Trophoblast cell (in vitro differentiated cells and primary cell): ENCODE measurements at regions not wholly inside any gene's neighbourhood (a gene's known extent, or its start where the extent isn't known, plus 50 kb on each side); places are given as distances from the start of the nearest gene placed in this dataset.
"Not testable (repeated sequence)": the region's sequence is repeated elsewhere in the genome, so short reads cannot be mapped to it uniquely, and the experiment has no call there.

Source experiments
- DNase-seq, 2 donors: peaks; one replicate each; pipeline ENCODE4 v3.0.0-alpha.2; 2016
- H2AFZ ChIP-seq: 2 replicates; pipeline ENCODE4 v1.6.1; 2013; ENCODE audit warnings: low read length, moderate library complexity, mild to moderate bottlenecking; ENCODE audit not compliant: insufficient read depth, poor library complexity
- H2AK5ac ChIP-seq: 2 replicates; pipeline ENCODE4 v1.6.1; 2013; ENCODE audit warnings: mild to moderate bottlenecking, low read length
- H2BK120ac ChIP-seq: 2 replicates; pipeline ENCODE4 v1.6.1; 2013; ENCODE audit warnings: low read length, mild to moderate bottlenecking, moderate library complexity; ENCODE audit not compliant: insufficient read depth, poor library complexity
- H2BK12ac ChIP-seq: 2 replicates; pipeline ENCODE4 v1.6.1; 2013; ENCODE audit warnings: mild to moderate bottlenecking, low read length, moderate library complexity
- H2BK5ac ChIP-seq: 2 replicates; pipeline ENCODE4 v1.6.1; 2013; ENCODE audit warnings: low read length, low read depth, moderate library complexity, mild to moderate bottlenecking; ENCODE audit not compliant: poor library complexity
- H3K14ac ChIP-seq: 2 replicates; pipeline ENCODE4 v1.6.1; 2013; ENCODE audit warnings: mild to moderate bottlenecking, low read length
- H3K18ac ChIP-seq: 2 replicates; pipeline ENCODE4 v1.6.1; 2013; ENCODE audit warnings: mild to moderate bottlenecking, low read length
- H3K23ac ChIP-seq: 2 replicates; pipeline ENCODE4 v1.6.1; 2013; ENCODE audit warnings: low read length
- H3K27ac ChIP-seq: 2 replicates; pipeline ENCODE4 v1.5.1; 2013; ENCODE audit warnings: low read depth, mild to moderate bottlenecking, inconsistent platforms, low read length, moderate library complexity
- H3K27me3 ChIP-seq: 2 replicates; pipeline ENCODE4 v1.6.1; 2013; ENCODE audit warnings: inconsistent platforms, mild to moderate bottlenecking, low read length, moderate library complexity; ENCODE audit not compliant: insufficient read depth
- H3K36me3 ChIP-seq, 2 experiments: 1 replicate in 1 of 2; 2 replicates in 1 of 2; pipeline ENCODE4 v1.6.1; 2013; ENCODE audit warnings: low read length in 2 of 2, mild to moderate bottlenecking in 2 of 2, moderate library complexity in 1 of 2; ENCODE audit not compliant: insufficient read depth in 2 of 2, control insufficient read depth in 1 of 2
- H3K4ac ChIP-seq: 2 replicates; pipeline ENCODE4 v1.6.1; 2013; ENCODE audit warnings: low read depth, mild to moderate bottlenecking, low read length, moderate library complexity
- H3K4me1 ChIP-seq, 2 experiments: 1 replicate in 1 of 2; 2 replicates in 1 of 2; pipeline ENCODE4 v1.6.1; 2013; ENCODE audit warnings: low read length in 2 of 2, mild to moderate bottlenecking in 2 of 2, moderate library complexity in 1 of 2; ENCODE audit not compliant: insufficient read depth in 2 of 2, control insufficient read depth in 1 of 2
- H3K4me2 ChIP-seq: 2 replicates; pipeline ENCODE4 v1.6.1; 2013; ENCODE audit warnings: inconsistent platforms, mild to moderate bottlenecking, low read length, moderate library complexity
- H3K4me3 ChIP-seq: 2 replicates; pipeline ENCODE4 v1.5.1; 2013; ENCODE audit warnings: mild to moderate bottlenecking, low read depth, low read length, inconsistent platforms
- H3K79me1 ChIP-seq: one replicate; pipeline ENCODE4 v1.6.1; 2013; ENCODE audit warnings: low read length
- H3K79me2 ChIP-seq: 2 replicates; pipeline ENCODE4 v1.6.1; 2013; ENCODE audit warnings: low read length, mild to moderate bottlenecking; ENCODE audit not compliant: control insufficient read depth, insufficient read depth, poor library complexity
- H3K9ac ChIP-seq: 2 replicates; pipeline ENCODE4 v1.6.1; 2013; ENCODE audit warnings: mild to moderate bottlenecking, low read length
- H3K9me3 ChIP-seq: 2 replicates; pipeline ENCODE4 v1.6.1; 2013; ENCODE audit warnings: low read depth, mild to moderate bottlenecking, control low read depth, inconsistent platforms, low read length; ENCODE audit not compliant: insufficient read depth
- H4K12ac ChIP-seq: 2 replicates; pipeline ENCODE4 v1.6.1; 2013; ENCODE audit warnings: low read depth, mild to moderate bottlenecking, low read length, moderate library complexity
- H4K8ac ChIP-seq: 2 replicates; pipeline ENCODE4 v1.6.1; 2013; ENCODE audit warnings: low read depth, mild to moderate bottlenecking, low read length, moderate library complexity
- H4K91ac ChIP-seq: one replicate; pipeline ENCODE4 v1.6.1; 2013; ENCODE audit warnings: low read depth, mild to moderate bottlenecking, low read length, moderate library complexity
- WGBS: extraction: QIAGEN DNeasy Blood & Tissue Kit; methylation state at CpG from one replicate; pipeline ENCODE4 v1.1.7; 2013; ENCODE audit warnings: missing lambda C conversion rate; ENCODE audit not compliant: insufficient read length, insufficient coverage; ENCODE audit errors: extremely low coverage; 5-methylcytosine and 5-hydroxymethylcytosine counted together

GRCh38 chr3:164342206-164342605 lies 736.1 kb downstream of the SI start:
- not testable (repeated sequence) for H4K91ac ChIP-seq, H3K27me3 ChIP-seq, H3K79me2 ChIP-seq, H3K36me3 ChIP-seq, H2BK120ac ChIP-seq, H3K4me1 ChIP-seq, H3K4me3 ChIP-seq, DNase-seq, H2AFZ ChIP-seq, H2BK5ac ChIP-seq, H3K9ac ChIP-seq, H3K4me2 ChIP-seq, H3K14ac ChIP-seq, H3K23ac ChIP-seq, H3K27ac ChIP-seq, H2BK12ac ChIP-seq, H4K8ac ChIP-seq, H3K18ac ChIP-seq, H3K9me3 ChIP-seq, H3K4ac ChIP-seq, H4K12ac ChIP-seq, H3K79me1 ChIP-seq, H2AK5ac ChIP-seq
- no CpG with 5 or more reads among the region's 5 CpGs for whole genome bisulfite sequencing

- no peak overlapping the region for H3K27ac ChIP-seq
- H3K79me1 ChIP-seq, result no peaks in the 10 kb centered on the region
- H3K4ac ChIP-seq, result no peak overlapping the region
- no peak overlapping the region for H3K18ac ChIP-seq
- no peak overlapping the region for H4K12ac ChIP-seq
- no peak overlapping the region for H3K14ac ChIP-seq
- H4K91ac ChIP-seq, result no peak overlapping the region
- no peak overlapping the region for H3K4me3 ChIP-seq
- H2BK120ac ChIP-seq, result peak overlapping the region; percentile 11
- H3K79me2 ChIP-seq, result no peaks in the 10 kb centered on the region
- H4K8ac ChIP-seq, result no peak overlapping the region
- H3K4me2 ChIP-seq, result no peak overlapping the region
- no peak overlapping the region for H2BK12ac ChIP-seq
- no peak overlapping the region for H2AFZ ChIP-seq
- H2AK5ac ChIP-seq, result no peak overlapping the region
- no peaks in the 10 kb centered on the region for H3K4me1 ChIP-seq
- H3K36me3 ChIP-seq, result no peaks in the 10 kb centered on the region
- no CpG with 5 or more reads among the region's 20 CpGs for WGBS
- no peak for DNase-seq
- no peaks in the 10 kb centered on the region for H3K27me3 ChIP-seq
- H3K23ac ChIP-seq, result no peak overlapping the region
- H3K9me3 ChIP-seq, result no peaks in the 10 kb centered on the region
- H3K9ac ChIP-seq, result no peak overlapping the region
- no peak overlapping the region for H2BK5ac ChIP-seq
Measured at GRCh38 chr3:164341086-164341485, 737.2 kb downstream of the SI start.

GRCh38 chr3:164340273-164340672 lies 738.0 kb downstream of the SI start:
- Histone ChIP-seq H2BK12ac (no peak overlapping the region), H2AK5ac (no peak overlapping the region), H4K12ac (no peak overlapping the region), H3K14ac (no peak overlapping the region), H2AFZ (no peak overlapping the region), H4K8ac (no peak overlapping the region), H3K23ac (no peak overlapping the region), H2BK120ac (no peak overlapping the region), H4K91ac (no peak overlapping the region), H3K18ac (no peak overlapping the region), H3K36me3 (no peaks in the 10 kb centered on the region), H3K27ac (no peak overlapping the region), H3K4me2 (no peak overlapping the region), H3K27me3 (no peaks in the 10 kb centered on the region), H3K79me2 (no peaks in the 10 kb centered on the region), H3K9ac (no peak overlapping the region), H2BK5ac (no peak overlapping the region), H3K4me3 (no peak overlapping the region), H3K9me3 (no peaks in the 10 kb centered on the region), H3K4ac (no peak overlapping the region), H3K79me1 (no peaks in the 10 kb centered on the region), H3K4me1 (no peaks in the 10 kb centered on the region)
- no peak for DNase-seq
- no CpG with 5 or more reads among the region's 8 CpGs for WGBS

- H2BK12ac ChIP-seq, result no peak overlapping the region
- H3K4me2 ChIP-seq, result no peak overlapping the region
- H2BK120ac ChIP-seq, result no peak overlapping the region
- peak overlapping the region; percentile 39 for H3K27ac ChIP-seq
- no peak overlapping the region for H3K14ac ChIP-seq
- no peak overlapping the region for H2AK5ac ChIP-seq
- peaks cover 0 to 5% of the 10 kb centered on the region in 2 experiments for H3K4me1 ChIP-seq
- no peak overlapping the region for H3K18ac ChIP-seq
- no peaks in the 10 kb centered on the region for H3K9me3 ChIP-seq
- no peaks in the 10 kb centered on the region for H3K36me3 ChIP-seq
- H2BK5ac ChIP-seq, result no peak overlapping the region
- no peaks in the 10 kb centered on the region for H3K27me3 ChIP-seq
- no CpG with 5 or more reads among the region's 10 CpGs for WGBS
- DNase-seq, result no peak
- H2AFZ ChIP-seq, result no peak overlapping the region
- no peaks in the 10 kb centered on the region for H3K79me2 ChIP-seq
- H4K91ac ChIP-seq, result no peak overlapping the region
- peaks cover 1% of the 10 kb centered on the region for H3K79me1 ChIP-seq
- H3K4ac ChIP-seq, result no peak overlapping the region
- H4K8ac ChIP-seq, result no peak overlapping the region
- no peak overlapping the region for H3K23ac ChIP-seq
- no peak overlapping the region for H3K9ac ChIP-seq
- H3K4me3 ChIP-seq, result no peak overlapping the region
- no peak overlapping the region for H4K12ac ChIP-seq
Measured at GRCh38 chr3:164332831-164333802, 745.2 kb downstream of the SI start.
